ENCODE measurements at regions not wholly inside any gene's neighbourhood (a gene's known extent, or its start where the extent isn't known, plus 50 kb on each side); places are given as distances from the start of the nearest gene placed in this dataset.

GRCh38 chr6:165944002-165944466 lies 223.6 kb downstream of the TBXT start:
- DNase-seq = no peak

GRCh38 chr6:165941786-165942185 lies 225.9 kb downstream of the TBXT start:
- DNase-seq = no peak

GRCh38 chr6:165941249-165941775 lies 226.3 kb downstream of the TBXT start:
- DNase-seq = no peak

GRCh38 chr6:165940366-165940765 lies 227.3 kb downstream of the TBXT start:
- DNase-seq = no peak

- DNase-seq = no peak
These were observed 227.9 kb downstream of the TBXT start for GRCh38 chr6:165939601-165940290.

- no peak for DNase-seq
These were observed 228.6 kb downstream of the TBXT start for GRCh38 chr6:165939047-165939446.

- DNase-seq = no peak
These were observed 229.9 kb downstream of the TBXT start for GRCh38 chr6:165937564-165938358.

GRCh38 chr6:165936660-165937059 lies 231.0 kb downstream of the TBXT start:
- DNase-seq = no peak

- no peak for DNase-seq
These were observed 231.6 kb downstream of the TBXT start for GRCh38 chr6:165936096-165936495.

- no peak for DNase-seq
These were observed 236.0 kb downstream of the TBXT start for GRCh38 chr6:165931675-165932074.

GRCh38 chr6:165930668-165931214 lies 236.9 kb downstream of the TBXT start:
- no peak for DNase-seq

GRCh38 chr6:165929607-165930006 lies 238.0 kb downstream of the TBXT start:
- no peak for DNase-seq

GRCh38 chr6:165926378-165926777 lies 241.3 kb downstream of the TBXT start:
- DNase-seq = no peak

GRCh38 chr6:165925474-165926156 lies 242.0 kb downstream of the TBXT start:
- DNase-seq = no peak

GRCh38 chr6:165922309-165922794 lies 245.3 kb downstream of the TBXT start:
- no peak for DNase-seq

- DNase-seq = no peak
These were observed 246.6 kb downstream of the TBXT start for GRCh38 chr6:165920896-165921671.

- no peak for DNase-seq
These were observed 250.1 kb downstream of the TBXT start for GRCh38 chr6:165917576-165917975.

GRCh38 chr6:165915022-165915770 lies 252.2 kb upstream of the PDE10A start:
- no peak for DNase-seq

- DNase-seq = no peak
These were observed 250.9 kb upstream of the PDE10A start for GRCh38 chr6:165913676-165914570.
